ENCODE measurements at regions not wholly inside any gene's neighbourhood (a gene's known extent, or its start where the extent isn't known, plus 50 kb on each side); places are given as distances from the start of the nearest gene placed in this dataset.

DNA sequence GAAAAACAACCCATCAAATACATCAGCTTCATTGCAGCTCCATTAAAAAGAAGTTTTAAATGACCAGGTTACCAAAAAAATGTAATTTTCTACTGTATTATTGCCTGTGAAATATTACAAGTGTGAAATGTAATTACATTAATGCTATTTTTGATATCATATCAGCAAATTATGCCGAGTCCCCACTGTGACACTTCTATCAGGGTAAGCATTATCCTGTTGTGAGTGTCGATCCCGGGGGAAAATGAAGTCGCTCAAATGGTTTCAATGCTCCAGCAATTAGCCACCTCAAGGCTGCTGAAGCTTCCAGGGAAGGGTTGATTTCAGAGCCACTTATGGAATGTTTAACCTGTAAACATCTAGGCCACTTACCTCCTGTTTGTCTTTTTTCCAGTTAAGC lies 70.4 kb downstream of the RCN1 start:
- 68 to 75% methylated on average over 4 of the region's 4 CpGs for WGBS, 2 donors
- no peak for DNase-seq
- intact Hi-C loops (cut with DNase I) = no loop called here
- Histone ChIP-seq H3K9me3 (no peaks in the 10 kb centered on the region), H3K27me3 (no peaks in the 10 kb centered on the region), H3K27ac (no peak overlapping the region), H3K36me3 (no peaks in the 10 kb centered on the region), H3K4me3 (no peak overlapping the region), H3K4me1 (no peaks in the 10 kb centered on the region)
- TF ChIP-seq POLR2AphosphoS5 (IDR thresholded peaks at IDR 0.05) = no peak
- TF ChIP-seq, protein P1, sequence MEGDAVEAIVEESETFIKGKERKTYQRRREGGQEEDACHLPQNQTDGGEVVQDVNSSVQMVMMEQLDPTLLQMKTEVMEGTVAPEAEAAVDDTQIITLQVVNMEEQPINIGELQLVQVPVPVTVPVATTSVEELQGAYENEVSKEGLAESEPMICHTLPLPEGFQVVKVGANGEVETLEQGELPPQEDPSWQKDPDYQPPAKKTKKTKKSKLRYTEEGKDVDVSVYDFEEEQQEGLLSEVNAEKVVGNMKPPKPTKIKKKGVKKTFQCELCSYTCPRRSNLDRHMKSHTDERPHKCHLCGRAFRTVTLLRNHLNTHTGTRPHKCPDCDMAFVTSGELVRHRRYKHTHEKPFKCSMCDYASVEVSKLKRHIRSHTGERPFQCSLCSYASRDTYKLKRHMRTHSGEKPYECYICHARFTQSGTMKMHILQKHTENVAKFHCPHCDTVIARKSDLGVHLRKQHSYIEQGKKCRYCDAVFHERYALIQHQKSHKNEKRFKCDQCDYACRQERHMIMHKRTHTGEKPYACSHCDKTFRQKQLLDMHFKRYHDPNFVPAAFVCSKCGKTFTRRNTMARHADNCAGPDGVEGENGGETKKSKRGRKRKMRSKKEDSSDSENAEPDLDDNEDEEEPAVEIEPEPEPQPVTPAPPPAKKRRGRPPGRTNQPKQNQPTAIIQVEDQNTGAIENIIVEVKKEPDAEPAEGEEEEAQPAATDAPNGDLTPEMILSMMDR (IDR thresholded peaks at IDR 0.05) = no peak
- no peak for TF ChIP-seq POLR2A (IDR thresholded peaks at IDR 0.05)
- TF ChIP-seq EP300 (IDR thresholded peaks at IDR 0.05) = no peak

DNA sequence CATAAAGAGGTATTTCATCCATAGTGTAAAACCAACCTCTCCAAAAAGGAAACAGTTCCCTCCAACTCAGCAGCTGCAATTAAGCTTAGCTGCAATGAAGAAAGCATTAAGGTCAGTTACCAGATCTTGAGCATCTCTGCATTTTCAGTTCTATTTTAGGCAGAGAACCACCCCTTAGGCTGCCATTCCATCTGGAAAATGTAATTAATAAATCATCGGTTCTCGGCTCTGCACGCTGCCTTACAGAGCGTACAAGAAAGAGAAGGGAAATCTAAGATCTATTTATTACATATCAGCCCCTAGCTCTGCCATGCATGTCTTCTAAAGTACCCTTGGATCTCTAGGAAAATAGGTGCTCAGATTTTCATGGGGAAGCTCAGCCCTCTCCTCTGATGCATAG lies 71.5 kb downstream of the RCN1 start:
- no peak overlapping the region for H3K4me3 ChIP-seq
- no peaks in the 10 kb centered on the region for H3K27me3 ChIP-seq
- DNase-seq = no peak
- H3K36me3 ChIP-seq = no peaks in the 10 kb centered on the region
- intact Hi-C loops (cut with DNase I) = no loop called here
- no peaks in the 10 kb centered on the region for H3K4me1 ChIP-seq
- no peaks in the 10 kb centered on the region for H3K9me3 ChIP-seq
- H3K27ac ChIP-seq = no peak overlapping the region
- WGBS, 2 donors = 75 to 87% methylated on average over 4 of the region's 4 CpGs
- no peak for TF ChIP-seq POLR2AphosphoS5 (IDR thresholded peaks at IDR 0.05)
- TF ChIP-seq POLR2A (IDR thresholded peaks at IDR 0.05) = no peak
- no peak for TF ChIP-seq EP300 (IDR thresholded peaks at IDR 0.05)
- TF ChIP-seq, protein P1 (IDR thresholded peaks at IDR 0.05) = no peak

- H3K36me3 ChIP-seq = no peaks in the 10 kb centered on the region
- H3K27me3 ChIP-seq = no peaks in the 10 kb centered on the region
- TF ChIP-seq POLR2AphosphoS5 (IDR thresholded peaks at IDR 0.05) = no peak
- no peak for TF ChIP-seq EP300 (IDR thresholded peaks at IDR 0.05)
- TF ChIP-seq, protein P1 (IDR thresholded peaks at IDR 0.05) = no peak
- no peak for TF ChIP-seq POLR2A (IDR thresholded peaks at IDR 0.05)
- no peak for DNase-seq
- 65 to 81% methylated on average over 5 of the region's 5 CpGs for WGBS, 2 donors
- no peaks in the 10 kb centered on the region for H3K4me1 ChIP-seq
- no peaks in the 10 kb centered on the region for H3K9me3 ChIP-seq
- H3K4me3 ChIP-seq = no peak overlapping the region
- no peak overlapping the region for H3K27ac ChIP-seq
- intact Hi-C loops (cut with DNase I) = no loop called here
These were observed 72.0 kb downstream of the RCN1 start for GRCh38 chr11:32162906-32163305.

- WGBS, 2 donors = 72 to 90% methylated on average over 3 of the region's 3 CpGs
- intact Hi-C loops (cut with DNase I) = no loop called here
- DNase-seq = no peak
These were observed 72.7 kb downstream of the RCN1 start for GRCh38 chr11:32163557-32163956.

DNA sequence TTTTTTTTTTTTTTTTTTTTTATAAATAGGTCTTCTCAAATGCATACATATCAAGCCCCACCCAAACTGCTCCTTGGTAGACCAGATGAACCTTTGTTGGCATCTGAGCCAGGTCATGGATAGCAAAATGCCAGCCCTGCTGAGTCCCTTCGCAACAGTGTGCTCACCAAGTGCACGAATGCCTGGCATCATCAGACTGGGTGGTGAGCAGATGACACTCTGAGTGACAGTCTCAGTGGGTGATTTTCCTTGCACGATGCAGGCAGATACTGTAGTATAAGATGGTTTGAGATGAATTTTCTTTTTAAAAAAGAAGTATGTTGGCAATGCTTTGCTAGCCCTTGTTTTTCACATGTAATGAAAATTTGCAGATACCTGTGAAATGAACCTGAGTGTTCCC lies 74.0 kb downstream of the RCN1 start:
- intact Hi-C loops (cut with DNase I) = no loop called here
- no peak overlapping the region for H3K27ac ChIP-seq
- no peak overlapping the region for H3K4me3 ChIP-seq
- no peaks in the 10 kb centered on the region for H3K9me3 ChIP-seq
- no peak for DNase-seq
- TF ChIP-seq, protein P1 (IDR thresholded peaks at IDR 0.05) = no peak
- no peak for TF ChIP-seq POLR2AphosphoS5 (IDR thresholded peaks at IDR 0.05)
- TF ChIP-seq POLR2A (IDR thresholded peaks at IDR 0.05) = no peak
- TF ChIP-seq EP300 (IDR thresholded peaks at IDR 0.05) = no peak
- no peaks in the 10 kb centered on the region for H3K4me1 ChIP-seq
- WGBS, 2 donors = 92 to 95% methylated on average over 3 of the region's 3 CpGs
- H3K27me3 ChIP-seq = no peaks in the 10 kb centered on the region
- H3K36me3 ChIP-seq = no peaks in the 10 kb centered on the region

More at GRCh38 chr11:32163557-32163956, 72.7 kb downstream of the RCN1 start:
- no peak overlapping the region for H3K27ac ChIP-seq
- no peaks in the 10 kb centered on the region for H3K27me3 ChIP-seq
- no peaks in the 10 kb centered on the region for H3K36me3 ChIP-seq
- H3K4me3 ChIP-seq = no peak overlapping the region
- H3K9me3 ChIP-seq = no peaks in the 10 kb centered on the region
- TF ChIP-seq EP300 (IDR thresholded peaks at IDR 0.05) (no peak), POLR2A (IDR thresholded peaks at IDR 0.05) (no peak), POLR2AphosphoS5 (IDR thresholded peaks at IDR 0.05) (no peak)
- TF ChIP-seq, protein P1 (IDR thresholded peaks at IDR 0.05) = no peak
- H3K4me1 ChIP-seq = no peaks in the 10 kb centered on the region
